ENCODE measurements at regions not wholly inside any gene's neighbourhood (a gene's known extent, or its start where the extent isn't known, plus 50 kb on each side); places are given as distances from the start of the nearest gene placed in this dataset.
"Not testable (repeated sequence)": the region's sequence is repeated elsewhere in the genome, so short reads cannot be mapped to it uniquely, and the experiment has no call there.

DNA sequence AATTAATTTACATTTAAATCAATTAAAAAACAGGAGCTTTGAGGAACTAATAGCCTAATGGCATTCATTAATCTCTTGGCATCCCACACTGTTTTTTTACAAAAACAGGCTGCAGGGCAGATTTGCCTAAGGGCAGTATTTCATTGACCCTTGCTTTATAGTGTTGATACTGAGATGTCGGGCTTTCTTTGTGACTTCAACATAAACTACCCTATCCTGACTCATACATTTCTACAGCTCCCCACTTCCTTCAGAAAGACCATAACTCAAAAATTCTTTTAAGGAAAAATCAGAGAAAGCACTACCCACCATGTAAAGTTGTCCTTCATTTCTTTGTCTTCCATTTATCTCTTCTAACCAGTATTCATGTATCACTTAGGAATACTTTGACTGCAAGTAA lies 92.2 kb upstream of the NT5E start:
- peak; percentile 52 for DNase-seq (ENCODE audit: low read depth)

DNA sequence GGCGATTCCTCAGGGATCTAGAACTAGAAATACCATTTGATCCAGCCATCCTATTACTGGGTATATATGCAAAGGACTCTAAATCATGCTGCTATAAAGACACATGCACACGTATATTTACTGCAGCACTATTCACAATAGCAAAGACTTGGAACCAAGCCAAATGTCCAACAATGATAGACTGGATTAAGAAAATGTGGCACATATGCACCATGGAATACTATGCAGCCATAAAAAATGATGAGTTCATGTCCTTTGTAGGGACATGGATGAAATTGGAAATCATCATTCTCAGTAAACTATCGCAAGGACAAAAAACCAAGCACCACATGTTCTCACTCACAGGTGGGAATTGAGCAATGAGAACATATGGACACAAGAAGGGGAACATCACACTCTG lies 93.1 kb upstream of the NT5E start:
- not testable (repeated sequence) for DNase-seq (ENCODE audit: low read depth)

DNA sequence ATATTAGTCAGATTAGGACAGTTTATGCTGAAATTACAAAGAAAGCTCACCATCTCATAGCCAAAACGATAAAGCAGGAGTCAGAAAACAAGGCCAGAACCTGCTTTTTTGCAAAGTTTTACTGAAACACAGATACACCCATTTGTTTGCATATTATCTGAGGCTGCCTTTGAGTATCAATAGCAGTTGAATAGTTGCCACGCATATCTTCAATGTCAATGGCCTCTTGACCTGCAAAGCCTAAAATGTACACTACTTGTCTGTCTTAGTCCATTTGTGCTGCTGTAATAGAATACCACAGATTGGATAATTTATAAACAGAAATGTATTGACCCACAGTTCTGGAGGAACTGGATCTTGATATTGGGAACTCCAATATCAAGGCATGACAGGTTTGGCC lies 94.1 kb upstream of the NT5E start:
- DNase-seq (ENCODE audit: low read depth): no peak

DNA sequence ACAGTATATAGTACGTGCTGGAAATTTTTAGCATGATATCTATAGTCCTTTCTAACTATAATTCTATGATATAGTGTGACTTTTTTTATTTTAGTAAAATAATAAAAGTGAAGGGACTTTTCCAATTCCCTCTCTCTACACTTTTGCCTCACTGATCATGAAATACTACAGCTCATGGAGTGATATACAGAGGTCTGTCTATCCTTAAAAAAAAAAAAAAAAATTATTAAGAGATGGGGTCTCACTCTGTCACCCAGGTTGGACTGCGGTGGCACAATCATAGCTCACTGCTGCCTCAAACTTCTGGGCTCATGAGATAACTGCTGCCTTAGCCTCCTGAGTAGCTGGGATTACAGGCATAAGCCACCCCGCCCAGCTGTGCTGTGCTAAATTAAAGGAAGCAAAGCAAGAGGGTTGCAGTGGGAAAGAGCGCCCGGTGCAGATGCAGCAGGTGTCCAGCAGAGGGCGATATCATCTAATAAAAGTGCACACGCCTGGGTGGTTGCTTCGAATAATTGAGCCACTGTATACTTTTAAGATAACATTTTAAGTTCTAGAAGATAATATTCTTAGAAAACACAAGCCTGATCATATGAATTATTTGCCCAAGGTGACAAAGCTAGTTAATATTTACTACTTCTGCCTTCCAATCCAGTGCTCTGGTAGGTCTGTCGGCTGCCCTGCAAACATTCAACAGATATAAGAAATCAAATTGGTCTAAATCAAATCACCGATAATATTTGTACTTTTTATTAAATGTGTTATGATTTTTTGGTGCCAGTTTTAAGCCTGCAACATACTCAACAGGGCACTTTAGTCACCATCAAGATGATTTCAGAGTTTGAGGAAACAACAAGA lies 94.9 kb upstream of the NT5E start:
- peak; percentile 89 for DNase-seq (ENCODE audit: low read depth)

DNA sequence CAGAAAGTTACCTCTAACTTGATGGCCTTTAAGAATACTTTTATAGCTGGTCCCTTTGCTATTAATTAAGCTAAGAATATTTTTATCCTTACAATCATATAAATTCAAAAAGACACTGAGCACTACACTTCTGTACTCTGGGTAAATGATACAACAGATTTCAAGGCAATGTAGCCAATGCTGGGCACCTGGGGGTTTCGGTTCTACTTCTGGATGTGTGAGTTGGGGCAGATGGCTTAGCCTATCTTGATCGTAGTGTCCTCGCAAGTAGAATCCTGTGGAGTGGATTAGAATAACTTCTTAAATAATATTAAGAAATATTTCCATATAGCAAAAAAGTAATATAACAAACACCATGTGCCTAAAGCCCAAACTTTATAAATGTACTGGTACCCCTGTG lies 96.9 kb upstream of the NT5E start:
- no peak for DNase-seq (ENCODE audit: low read depth)

DNA sequence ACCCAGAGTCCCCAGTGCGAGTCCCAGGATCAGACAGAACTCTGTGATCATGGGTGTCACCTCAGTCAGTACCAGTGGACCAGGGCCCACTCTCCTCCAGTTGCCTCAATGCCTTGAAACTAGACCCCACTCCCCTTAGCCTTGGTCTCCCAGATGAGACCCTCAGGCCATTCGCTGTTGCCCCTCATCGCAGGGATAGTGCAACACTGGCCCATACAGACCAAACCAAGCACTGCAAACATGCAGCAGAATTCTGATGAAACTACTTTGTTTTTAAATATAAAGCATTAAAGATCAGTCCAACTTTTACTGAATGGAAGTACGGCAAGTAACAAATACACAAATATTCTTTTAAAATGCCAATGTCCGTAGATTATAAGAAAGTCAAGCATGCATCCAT lies 101.2 kb upstream of the NT5E start:
- DNase-seq (ENCODE audit: low read depth): no peak

DNA sequence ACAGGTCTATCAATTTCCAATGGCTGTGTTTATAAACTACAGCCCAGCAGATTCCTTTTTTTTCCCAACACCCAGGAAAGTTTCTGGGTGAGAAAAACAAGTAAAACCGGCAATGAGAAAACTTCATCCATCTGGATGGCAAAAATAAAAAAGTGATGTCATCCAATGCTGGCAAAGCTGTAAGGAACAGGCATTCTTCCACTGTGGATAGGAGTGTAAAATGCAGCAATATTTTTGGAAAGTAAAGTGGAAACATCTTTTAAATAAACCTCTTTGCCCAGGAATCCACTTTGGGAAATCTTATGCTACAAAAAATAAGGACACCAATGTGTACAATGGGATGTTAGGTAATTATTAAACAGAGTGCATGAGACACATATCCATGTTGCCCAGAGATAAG lies 102.1 kb upstream of the NT5E start:
- no peak for DNase-seq (ENCODE audit: low read depth)

DNA sequence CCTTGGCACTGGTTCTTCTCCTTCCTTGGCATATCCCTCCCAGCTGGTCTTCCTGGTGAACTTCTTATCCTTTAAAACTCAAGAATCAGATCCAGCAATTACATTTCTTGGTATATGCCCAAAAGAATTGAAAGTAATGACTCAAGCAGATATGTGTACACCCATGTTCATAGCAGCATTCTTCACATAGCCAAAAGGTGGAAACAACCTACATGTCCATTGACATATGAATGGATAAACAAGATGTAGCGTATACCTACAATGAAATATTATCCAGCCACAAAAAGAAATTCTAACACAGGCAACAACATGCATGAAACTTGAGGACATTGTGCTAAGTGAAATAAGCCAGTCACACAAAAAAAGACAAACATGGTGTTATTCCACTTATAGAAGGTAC lies 103.7 kb upstream of the NT5E start:
- DNase-seq (ENCODE audit: low read depth): no peak

DNA sequence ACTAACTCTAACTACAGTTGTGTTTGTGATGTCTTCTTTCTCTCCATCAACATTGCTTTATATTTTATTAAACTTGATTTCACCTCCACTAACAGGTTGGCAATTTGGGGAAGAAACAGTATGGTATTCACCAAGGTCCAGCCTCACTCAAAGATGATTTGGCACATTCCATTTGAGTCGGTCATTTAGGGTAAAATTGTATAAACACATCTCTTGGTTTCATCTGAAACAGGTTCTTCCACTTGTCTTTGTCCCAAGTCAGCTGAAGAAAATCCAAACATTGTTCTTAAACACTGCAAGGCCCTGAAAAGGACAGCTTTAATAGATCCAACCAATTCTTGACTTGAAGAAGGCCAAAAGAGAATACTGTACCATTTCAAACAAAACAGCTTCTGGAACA lies 104.9 kb upstream of the NT5E start:
- DNase-seq (ENCODE audit: low read depth): no peak

DNA sequence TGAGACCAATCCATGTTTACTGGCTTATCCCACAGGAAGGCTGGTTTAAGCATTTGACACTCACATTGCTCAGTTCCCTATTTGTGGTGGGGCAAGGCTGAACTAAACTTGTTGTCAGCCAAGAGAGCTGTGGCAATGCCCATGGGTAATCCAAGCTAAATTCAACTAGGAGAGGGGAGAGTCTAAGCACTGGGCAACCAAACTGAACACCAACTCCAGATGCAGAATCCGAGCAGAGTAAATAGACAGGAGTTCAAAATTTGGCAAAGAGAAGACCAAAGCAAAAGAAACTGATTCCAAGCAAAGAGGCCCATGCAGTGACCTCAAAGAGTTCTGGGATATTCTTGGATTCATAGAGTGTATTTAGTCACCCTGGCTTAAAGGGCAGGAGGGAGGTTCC lies 106.5 kb upstream of the NT5E start:
- DNase-seq (ENCODE audit: low read depth): no peak

DNA sequence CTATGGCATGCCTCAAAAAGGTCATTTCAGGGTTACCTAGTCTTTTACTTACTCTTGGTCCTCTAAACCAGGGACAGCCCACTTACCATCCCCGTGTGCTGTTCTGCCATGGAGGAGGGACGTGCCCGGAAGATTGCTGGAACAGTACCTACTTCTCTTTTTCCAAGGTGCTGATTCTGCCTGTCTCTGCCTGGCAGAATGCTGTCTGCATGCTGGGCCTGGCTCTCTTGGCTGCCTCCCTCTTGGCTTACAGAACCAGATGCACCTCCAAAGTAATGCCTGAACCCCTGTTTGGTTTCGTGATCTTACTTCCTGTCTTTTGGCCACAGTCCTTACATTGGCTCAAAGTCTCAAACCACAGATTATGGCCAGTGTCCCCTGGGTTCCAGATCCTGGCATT lies 120.7 kb upstream of the NT5E start:
- no peak for DNase-seq (ENCODE audit: low read depth)

DNA sequence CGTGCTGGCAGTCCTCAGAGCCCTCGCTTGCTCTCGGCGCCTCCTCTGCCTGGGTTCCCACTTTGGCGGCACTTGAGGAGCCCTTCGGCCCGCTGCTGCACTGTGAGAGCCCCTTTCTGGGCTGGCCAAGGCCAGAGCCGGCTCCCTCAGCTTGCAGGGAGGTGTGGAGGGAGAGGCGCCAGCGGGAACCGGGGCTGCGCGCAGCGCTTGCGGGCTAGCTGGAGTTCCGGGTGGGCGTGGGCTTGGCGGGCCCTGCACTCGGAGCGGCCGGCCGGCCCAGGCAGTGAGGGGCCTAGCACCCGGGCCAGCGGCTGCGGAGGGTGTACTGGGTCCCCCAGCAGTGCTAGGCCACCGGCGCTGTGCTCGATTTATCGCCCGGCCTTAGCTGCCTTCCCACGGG lies 124.1 kb upstream of the NT5E start:
- DNase-seq (ENCODE audit: low read depth): not testable (repeated sequence)

DNA sequence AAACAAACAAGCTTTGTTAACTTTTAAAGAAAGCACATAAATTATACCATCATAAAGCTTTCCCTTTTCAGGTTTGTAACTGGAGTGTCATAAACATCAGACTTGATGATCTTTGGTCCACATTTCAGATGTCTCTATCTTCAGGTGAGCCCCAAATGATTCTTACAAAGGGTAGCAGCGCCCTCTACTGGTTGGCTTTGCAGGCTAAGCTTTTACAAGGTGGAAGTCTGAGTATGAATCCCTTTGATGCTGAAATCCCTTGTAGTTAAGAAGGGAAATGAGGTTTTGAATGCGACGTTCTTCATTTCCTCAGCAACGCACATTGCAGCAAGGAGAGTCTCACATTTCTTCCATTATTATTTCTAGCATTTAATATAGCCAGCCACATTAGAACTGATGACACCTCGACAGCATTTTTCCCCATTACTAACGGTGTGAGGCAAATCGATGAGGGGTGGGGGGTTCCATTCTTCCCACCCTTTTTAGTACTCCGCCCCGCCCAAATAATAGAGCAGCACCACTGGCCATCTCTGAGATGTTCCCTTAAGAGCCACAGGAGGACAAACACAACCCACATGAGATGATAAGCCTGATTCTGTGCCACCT lies 126.3 kb upstream of the NT5E start:
- DNase-seq (ENCODE audit: low read depth): peak; percentile 65

DNA sequence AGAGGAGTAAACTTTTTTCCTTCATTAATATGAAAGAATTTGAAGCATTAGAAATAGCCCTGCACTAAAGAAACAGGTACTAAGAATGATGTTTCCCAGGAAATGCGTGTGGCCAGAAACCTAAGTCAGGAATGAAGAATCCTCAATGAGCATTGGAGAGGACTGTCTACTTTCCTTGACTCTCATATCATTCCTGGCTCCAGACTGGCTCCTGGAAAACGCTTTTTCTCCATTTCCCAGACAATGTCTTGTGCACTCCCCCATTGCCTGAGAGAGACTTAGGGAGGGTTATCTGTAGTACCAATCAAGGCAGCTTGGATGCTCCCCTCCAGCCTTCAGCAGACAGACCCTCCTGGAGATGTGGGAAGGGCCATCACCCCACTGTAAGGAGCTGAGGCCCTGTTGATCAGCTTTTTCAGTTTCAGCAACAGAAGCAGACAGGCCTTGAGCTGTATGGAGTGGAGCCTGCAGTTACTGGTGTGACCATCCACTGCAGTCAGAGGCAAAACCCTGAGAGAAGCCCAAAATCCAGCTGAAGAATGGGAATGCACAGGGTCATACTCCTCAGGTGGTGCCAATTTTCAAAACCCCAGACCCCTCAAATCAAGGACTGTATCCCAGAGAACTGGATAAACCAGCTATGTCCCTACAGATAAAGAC lies 127.3 kb upstream of the NT5E start:
- no peak for DNase-seq (ENCODE audit: low read depth)

DNA sequence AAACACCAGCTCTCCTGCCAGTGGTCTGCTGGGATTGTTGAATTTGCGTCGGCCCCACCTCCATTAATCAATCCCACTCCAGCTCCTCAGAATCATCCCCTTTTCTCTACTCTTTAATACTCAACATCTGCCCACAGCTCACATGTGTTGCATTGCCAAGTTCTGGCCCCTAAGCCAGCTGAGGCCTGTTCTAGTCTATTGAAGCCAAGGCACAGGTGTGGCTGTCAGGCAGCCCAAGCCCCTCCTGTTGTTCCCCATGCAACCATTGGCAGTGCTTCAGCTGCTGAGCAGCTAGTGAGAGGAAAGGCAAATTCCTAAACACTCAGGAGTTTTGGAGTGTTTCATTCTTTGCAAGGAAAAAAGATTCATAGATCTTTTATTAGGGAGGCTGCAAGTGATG lies 128.0 kb upstream of the NT5E start:
- no peak for DNase-seq (ENCODE audit: low read depth)

DNA sequence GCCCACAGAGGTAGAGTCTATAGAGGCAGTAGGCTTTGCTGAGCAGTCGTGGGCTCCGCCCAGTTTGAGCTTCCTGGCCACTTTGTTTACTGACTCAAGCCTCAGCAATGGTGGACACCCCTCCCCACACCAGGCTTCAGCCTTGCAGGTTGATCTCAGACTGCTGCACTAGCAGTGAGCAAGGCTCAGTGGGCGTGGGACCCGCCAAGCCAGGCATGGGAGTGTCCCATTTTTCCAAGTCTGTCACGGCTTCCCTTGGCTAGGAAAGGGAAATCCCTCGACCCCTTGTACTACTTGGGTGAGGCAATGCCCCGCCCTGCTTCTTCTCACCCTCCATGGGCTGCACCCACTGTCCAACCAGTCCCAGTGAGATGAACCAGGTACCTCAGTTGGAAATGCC lies 135.3 kb upstream of the NT5E start:
- peak; percentile 11 for DNase-seq (ENCODE audit: low read depth)

DNA sequence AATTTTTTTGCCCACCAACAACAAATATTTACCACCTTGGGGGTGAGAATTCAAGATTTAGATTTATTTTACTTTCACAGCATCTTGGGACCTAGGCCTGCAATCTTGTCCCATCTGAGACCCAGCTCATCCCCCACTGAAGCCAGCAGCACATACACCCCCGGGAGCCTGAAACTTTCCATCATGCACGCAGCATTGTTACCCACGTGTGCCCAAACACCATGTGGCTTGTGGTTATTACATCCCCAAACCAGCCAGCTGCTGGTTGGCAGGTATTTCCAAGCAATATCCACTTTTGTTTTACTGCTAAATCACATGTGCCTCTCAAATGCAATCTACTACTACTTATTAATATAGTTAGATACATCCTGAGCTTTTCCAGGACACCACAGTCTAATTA lies 149.3 kb upstream of the NT5E start:
- no peak for DNase-seq (ENCODE audit: low read depth)

DNA sequence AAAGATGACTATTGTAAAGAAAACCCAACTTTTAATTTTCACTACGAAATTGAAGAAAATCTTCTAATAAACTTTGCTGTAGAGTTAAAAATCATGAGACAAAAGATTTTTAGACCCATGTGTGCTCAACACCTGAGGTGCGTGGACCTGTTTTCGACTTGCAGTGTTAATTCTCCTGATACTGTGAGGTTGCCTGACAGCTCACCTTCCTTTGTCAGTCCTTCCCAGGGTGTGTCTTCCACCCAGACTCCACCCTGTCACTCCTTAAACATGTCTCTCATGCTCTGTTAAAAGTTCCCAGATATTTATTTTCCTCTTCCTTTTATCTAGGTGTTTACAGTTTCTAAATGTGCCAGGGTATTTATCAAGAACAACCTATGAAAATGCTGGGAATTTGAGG lies 151.3 kb upstream of the NT5E start:
- DNase-seq (ENCODE audit: low read depth): no peak

DNA sequence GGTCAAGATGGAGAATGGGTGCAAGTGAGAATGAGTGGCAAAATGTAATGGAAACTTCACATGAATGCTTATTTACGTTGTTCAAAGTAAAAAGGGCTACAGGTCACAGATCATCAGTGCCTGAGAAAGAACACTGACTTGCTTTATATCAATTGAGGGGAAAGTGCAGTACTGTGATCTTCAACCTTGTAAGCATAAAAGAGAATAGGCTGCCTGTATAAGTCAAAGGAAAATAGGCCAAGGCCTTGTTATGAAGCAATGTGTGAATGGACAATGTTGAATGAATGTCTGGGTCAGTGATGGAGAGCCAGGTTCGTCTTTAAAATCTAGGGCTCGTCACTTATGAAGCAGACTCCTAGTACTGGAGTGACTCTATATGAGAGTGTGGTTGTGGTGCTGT lies 158.6 kb upstream of the NT5E start:
- DNase-seq (ENCODE audit: low read depth): no peak

DNA sequence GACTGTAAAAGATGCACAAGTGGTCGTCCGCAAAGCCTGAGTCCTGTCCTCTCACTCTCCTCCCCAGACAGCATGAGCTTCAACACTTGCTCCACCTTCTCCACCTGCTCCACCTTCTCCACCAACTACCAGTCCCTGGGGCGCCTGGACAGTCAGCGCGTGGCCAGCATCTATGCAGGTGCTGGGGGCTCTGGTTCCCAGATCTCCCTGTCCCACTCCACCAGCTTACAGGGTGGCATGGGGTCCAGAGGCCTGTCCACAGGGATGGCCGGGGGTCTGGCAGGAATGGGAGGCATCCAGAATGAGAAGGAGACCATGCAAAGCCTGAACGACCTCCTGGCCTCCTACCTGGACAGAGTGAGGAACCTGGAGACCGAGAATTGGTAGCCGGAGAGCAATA lies 162.2 kb upstream of the NT5E start:
- DNase-seq (ENCODE audit: low read depth): no peak

DNA sequence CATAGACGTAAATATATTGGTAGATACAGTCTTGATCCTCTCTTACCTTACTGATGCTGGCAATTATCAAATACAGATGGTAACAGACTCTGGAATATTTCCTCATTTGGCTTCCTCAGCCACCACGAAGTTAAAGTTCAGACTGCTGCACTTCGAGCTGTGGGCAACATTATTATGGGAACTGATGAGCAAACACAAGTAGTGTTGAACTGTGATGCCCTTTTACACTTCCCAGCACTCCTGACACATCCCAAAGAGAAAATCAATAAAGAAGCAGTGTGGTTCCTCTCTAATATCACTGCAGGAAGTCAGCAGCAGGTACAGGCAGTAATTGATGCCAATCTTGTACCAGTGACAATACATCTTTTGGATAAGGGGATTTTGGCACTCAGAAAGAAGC lies 162.7 kb upstream of the NT5E start:
- no peak for DNase-seq (ENCODE audit: low read depth)

DNA sequence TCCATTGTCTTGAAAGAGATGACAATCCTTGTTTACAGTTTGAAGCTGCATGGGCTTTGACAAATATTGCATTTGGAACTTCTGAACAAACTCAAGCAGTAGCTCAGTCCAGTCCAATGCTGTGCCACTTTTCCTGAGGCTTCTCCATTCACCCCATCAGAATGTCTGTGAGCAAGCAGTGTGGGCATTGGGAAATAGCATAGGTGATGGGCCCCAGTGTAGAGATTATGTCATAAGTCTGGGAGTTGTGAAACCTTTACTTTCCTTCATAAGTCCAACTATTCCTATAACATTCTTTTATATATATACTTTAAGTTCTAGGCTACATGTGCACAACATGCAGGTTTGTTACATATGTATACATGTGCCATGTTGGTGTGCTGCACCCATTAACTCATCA lies 163.4 kb upstream of the NT5E start:
- DNase-seq (ENCODE audit: low read depth): not testable (repeated sequence)

DNA sequence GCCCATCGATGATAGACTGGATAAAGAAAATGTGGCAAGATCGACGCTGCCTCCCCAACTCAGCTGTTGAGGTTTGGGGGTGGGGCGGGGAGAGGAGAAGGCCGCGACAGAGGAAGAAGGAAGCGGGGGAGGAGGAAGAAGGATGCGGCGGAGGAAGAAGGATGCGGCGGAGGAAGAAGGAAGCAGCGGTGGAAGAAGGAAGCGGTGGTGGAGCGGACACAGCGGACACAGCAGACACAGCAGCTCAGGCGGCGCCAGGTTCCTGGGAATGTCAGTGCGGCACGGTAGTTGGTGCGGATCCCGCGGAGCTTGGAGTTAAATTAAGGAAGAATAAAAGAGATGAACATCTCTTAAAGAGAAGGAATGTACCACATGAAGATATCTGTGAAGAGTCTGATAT lies 163.9 kb upstream of the NT5E start:
- no peak for DNase-seq (ENCODE audit: low read depth)

All from HT1080 (cell line).